NCI-H1105 (cell line): ENCODE measurements at regions not wholly inside any gene's neighbourhood (a gene's known extent, or its start where the extent isn't known, plus 50 kb on each side); places are given as distances from the start of the nearest gene placed in this dataset.
"Not testable (repeated sequence)": the region's sequence is repeated elsewhere in the genome, so short reads cannot be mapped to it uniquely, and the experiment has no call there.

Experiments used
- DNase-seq: peaks from one replicate; lab custom pipeline; 2025; lab: John Stamatoyannopoulos, UW

GRCh38 chr17:43315858-43316521 lies 82.2 kb upstream of the RNU2-1 start:
- DNase-seq, result no peak

GRCh38 chr17:43315369-43315768 lies 81.6 kb upstream of the RNU2-1 start:
- no peak for DNase-seq

DNA sequence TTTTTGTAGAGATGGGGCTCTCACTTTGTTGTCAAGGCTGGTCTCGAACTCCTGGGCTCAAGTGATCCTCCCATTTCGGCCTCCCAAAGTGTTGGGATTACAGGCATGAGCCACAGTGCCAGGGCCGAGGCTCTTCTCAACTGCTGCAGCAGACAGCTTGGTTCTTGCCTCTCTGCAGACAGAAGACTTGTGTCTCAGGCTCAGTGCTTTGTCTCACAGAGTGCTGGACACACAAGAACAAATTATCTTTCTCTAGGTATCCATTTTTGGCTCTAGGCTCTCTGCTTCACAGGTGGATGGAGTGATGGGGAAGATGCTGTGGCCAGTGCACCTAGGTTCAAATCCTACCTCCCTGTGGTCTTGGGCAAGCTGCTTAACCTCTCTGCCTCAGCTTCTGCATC lies 80.8 kb upstream of the RNU2-1 start:
- DNase-seq, result no peak

DNA sequence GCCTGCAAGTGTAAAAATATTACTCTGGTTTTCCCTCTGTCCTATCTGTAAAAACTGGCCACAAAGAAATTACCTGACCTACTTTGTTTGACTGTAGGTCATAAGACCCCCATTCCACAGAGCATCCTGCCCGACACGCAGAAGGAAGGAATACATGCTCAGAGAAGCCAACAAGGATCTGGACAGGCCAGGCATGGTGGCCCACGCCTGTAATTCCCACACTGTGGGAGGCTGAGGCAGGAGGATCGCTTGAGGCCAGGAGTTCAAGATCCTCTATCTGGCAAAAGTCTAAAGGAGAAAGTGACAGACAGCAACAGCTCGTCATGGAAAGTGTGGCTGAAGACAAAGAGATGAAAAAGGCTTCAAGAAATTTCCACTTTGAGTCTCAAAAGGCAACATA lies 78.2 kb upstream of the RNU2-1 start:
- DNase-seq, result no peak

GRCh38 chr17:43309505-43310332 lies 75.9 kb upstream of the RNU2-1 start:
- no peak for DNase-seq

- no peak for DNase-seq
Observed at GRCh38 chr17:43308999-43309398, 75.2 kb upstream of the RNU2-1 start.

- DNase-seq, result not testable (repeated sequence)
Observed at GRCh38 chr17:43304792-43305191, 71.0 kb upstream of the RNU2-1 start.

GRCh38 chr17:43303049-43303448 lies 69.3 kb upstream of the RNU2-1 start:
- DNase-seq, result not testable (repeated sequence)

GRCh38 chr17:43299300-43300076 lies 65.7 kb upstream of the RNU2-1 start:
- not testable (repeated sequence) for DNase-seq

DNA sequence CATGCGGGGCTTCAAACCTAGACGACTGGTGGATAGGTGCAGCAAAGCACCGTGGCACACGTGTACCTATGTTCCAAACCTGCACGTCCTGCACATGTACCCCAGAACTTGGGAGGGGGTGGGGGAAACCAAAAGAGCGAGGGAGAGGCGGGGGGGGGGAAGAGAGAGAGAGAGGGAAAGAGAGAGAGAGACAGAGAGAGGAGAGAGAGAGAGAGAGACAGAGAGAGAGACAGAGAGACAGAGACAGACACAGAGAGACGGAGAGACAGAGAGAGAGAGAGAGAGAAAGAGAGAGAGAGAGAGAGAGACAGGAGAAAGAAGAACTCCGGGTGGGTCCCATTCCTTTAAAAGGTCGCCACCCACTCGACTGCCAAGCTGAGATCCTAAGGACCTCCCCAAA lies 55.9 kb upstream of the RNU2-1 start:
- not testable (repeated sequence) for DNase-seq

DNA sequence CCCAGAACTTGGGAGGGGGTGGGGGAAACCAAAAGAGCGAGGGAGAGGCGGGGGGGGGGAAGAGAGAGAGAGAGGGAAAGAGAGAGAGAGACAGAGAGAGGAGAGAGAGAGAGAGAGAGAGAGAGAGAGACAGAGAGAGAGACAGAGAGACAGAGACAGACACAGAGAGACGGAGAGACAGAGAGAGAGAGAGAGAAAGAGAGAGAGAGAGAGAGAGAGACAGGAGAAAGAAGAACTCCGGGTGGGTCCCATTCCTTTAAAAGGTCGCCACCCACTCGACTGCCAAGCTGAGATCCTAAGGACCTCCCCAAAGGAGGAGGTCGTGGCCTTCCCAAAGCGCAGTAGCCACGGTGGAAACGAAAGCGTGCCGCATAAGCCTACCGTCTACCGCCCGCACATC lies 49.8 kb upstream of the RNU2-1 start:
- DNase-seq, result not testable (repeated sequence)
